Spleen (tissue), 7 donors: ENCODE measurements at regions not wholly inside any gene's neighbourhood (a gene's known extent, or its start where the extent isn't known, plus 50 kb on each side); places are given as distances from the start of the nearest gene placed in this dataset.
A peak's percentile ranks its signal among the peaks of the same experiment; 100 is the strongest.

Experiments used
- POLR2A ChIP-seq, 3 donors: fragments of 450-650 bp; IDR thresholded peaks; one replicate each; pipeline ENCODE4 v1.5.1; 2017; ENCODE audit warnings: antibody characterized with exemption in 3 of 3, mild to moderate bottlenecking in 1 of 3
- POLR2AphosphoS5 ChIP-seq, 3 donors: sonication (generic); formaldehyde crosslinking; IDR thresholded peaks; one replicate each; pipeline ENCODE4 v1.5.1; 2017; ENCODE audit warnings: antibody characterized with exemption in 3 of 3
- TF ChIP-seq, protein P1 (sequence below), 11 experiments: fragments of 200-600 bp in 7 of 11; fragments of 450-650 bp in 4 of 11; sonication (generic) in 4 of 11; IDR thresholded peaks in 8 of 11; conservative IDR thresholded peaks in 3 of 11; 1 replicate in 7 of 11; 2 replicates in 4 of 11; pipeline versions ENCODE4 v1.4.0 to v1.8.0; 2016 to 2021; ENCODE audit warnings: antibody characterized with exemption in 11 of 11, inconsistent platforms in 4 of 11, mild to moderate bottlenecking in 1 of 11
- donor health status: DM: no; HTN: no; CAD: no; lungs with moderate emphysema.
- donor health status: DM: no; HTN: no; CAD: no.
- donor health status: DM: no; HTN: no; CAD: no.

DNA sequence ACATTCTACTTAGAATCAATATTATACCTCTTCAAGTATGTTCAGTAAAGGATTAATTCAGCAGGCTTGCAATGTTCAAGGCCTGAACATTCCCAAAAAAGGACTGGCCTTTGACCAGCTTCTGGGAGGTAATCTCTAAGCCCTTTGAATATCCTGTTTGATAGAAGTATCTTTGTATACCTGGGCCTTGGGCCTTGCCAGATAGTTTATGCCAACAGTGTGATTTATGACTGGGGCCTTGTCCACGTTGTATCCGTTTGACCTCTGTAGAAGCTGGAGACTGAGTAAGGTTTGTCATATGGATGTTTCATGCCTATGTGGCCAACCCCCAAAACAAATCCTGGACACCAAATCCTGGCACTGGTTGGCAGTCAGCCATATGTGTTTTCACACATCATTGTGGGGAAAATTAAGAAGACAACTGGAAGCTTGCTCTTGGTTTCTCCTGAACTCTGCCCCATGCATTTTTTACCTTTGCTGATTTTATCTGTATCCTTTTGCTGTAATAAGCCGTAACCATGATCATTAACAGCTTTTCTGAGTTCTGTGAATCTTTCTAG is 92.1 kb downstream of the RMI1 start:
- TF ChIP-seq, protein P1, sequence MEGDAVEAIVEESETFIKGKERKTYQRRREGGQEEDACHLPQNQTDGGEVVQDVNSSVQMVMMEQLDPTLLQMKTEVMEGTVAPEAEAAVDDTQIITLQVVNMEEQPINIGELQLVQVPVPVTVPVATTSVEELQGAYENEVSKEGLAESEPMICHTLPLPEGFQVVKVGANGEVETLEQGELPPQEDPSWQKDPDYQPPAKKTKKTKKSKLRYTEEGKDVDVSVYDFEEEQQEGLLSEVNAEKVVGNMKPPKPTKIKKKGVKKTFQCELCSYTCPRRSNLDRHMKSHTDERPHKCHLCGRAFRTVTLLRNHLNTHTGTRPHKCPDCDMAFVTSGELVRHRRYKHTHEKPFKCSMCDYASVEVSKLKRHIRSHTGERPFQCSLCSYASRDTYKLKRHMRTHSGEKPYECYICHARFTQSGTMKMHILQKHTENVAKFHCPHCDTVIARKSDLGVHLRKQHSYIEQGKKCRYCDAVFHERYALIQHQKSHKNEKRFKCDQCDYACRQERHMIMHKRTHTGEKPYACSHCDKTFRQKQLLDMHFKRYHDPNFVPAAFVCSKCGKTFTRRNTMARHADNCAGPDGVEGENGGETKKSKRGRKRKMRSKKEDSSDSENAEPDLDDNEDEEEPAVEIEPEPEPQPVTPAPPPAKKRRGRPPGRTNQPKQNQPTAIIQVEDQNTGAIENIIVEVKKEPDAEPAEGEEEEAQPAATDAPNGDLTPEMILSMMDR (IDR thresholded peaks at IDR 0.05 in 8 of 11, conservative IDR thresholded peaks at IDR 0.05 in 3 of 11): no peak
- TF ChIP-seq POLR2A (IDR thresholded peaks at IDR 0.05): no peak
- TF ChIP-seq POLR2AphosphoS5 (IDR thresholded peaks at IDR 0.05): peak in 1 of 3 donors; percentile 38
